NB4 (cell line): ENCODE measurements at regions not wholly inside any gene's neighbourhood (a gene's known extent, or its start where the extent isn't known, plus 50 kb on each side); places are given as distances from the start of the nearest gene placed in this dataset.
"Not testable (repeated sequence)": the region's sequence is repeated elsewhere in the genome, so short reads cannot be mapped to it uniquely, and the experiment has no call there.

Experiments
- DNase-seq: peaks from one replicate; pipeline ENCODE4 v3.0.0; 2010; ENCODE audit warnings: low read depth
- H3K4me3 ChIP-seq: one replicate; pipeline ENCODE4 v1.5.1; 2011; ENCODE audit warnings: mild to moderate bottlenecking, low read depth, low read length, moderate library complexity
- MYC ChIP-seq: IDR thresholded peaks from 2 replicates; pipeline ENCODE4 v1.6.1; 2011; ENCODE audit warnings: low read depth, low read length
- POLR2A ChIP-seq: IDR thresholded peaks from 2 replicates; pipeline ENCODE4 v1.6.1; 2011; ENCODE audit warnings: mild to moderate bottlenecking; ENCODE audit not compliant: insufficient read length; ENCODE audit errors: extremely low read depth
- TF ChIP-seq, protein P1 (sequence below): IDR thresholded peaks from 2 replicates; pipeline ENCODE4 v1.6.1; 2011; ENCODE audit warnings: low read depth, low read length
- TF ChIP-seq, protein P2 (sequence below): IDR thresholded peaks from one replicate; pipeline ENCODE4 v1.5.1; 2012; ENCODE audit warnings: low read depth, low read length

DNA sequence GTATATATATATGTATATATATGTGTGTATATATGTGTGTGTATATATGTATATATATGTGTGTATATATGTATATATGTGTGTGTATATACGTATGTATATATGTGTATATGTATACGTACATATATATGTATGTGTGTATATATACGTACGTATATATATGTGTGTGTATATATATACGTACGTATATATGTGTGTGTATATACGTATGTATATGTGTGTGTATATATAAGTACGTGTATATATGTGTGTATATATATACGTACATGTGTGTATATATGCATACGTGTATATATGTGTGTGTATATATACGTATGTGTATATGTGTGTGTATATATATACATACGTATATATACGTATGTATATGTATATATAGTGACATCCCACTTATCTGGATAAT, 154.4 kb downstream of the CDRT15L2 start:
- no peak for DNase-seq
- no peak for TF ChIP-seq POLR2A
- no peak for TF ChIP-seq MYC
- TF ChIP-seq, protein P1, sequence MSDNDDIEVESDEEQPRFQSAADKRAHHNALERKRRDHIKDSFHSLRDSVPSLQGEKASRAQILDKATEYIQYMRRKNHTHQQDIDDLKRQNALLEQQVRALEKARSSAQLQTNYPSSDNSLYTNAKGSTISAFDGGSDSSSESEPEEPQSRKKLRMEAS, result no peak
- TF ChIP-seq, protein P2, sequence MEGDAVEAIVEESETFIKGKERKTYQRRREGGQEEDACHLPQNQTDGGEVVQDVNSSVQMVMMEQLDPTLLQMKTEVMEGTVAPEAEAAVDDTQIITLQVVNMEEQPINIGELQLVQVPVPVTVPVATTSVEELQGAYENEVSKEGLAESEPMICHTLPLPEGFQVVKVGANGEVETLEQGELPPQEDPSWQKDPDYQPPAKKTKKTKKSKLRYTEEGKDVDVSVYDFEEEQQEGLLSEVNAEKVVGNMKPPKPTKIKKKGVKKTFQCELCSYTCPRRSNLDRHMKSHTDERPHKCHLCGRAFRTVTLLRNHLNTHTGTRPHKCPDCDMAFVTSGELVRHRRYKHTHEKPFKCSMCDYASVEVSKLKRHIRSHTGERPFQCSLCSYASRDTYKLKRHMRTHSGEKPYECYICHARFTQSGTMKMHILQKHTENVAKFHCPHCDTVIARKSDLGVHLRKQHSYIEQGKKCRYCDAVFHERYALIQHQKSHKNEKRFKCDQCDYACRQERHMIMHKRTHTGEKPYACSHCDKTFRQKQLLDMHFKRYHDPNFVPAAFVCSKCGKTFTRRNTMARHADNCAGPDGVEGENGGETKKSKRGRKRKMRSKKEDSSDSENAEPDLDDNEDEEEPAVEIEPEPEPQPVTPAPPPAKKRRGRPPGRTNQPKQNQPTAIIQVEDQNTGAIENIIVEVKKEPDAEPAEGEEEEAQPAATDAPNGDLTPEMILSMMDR, result no peak
- H3K4me3 ChIP-seq, result no peak overlapping the region

DNA sequence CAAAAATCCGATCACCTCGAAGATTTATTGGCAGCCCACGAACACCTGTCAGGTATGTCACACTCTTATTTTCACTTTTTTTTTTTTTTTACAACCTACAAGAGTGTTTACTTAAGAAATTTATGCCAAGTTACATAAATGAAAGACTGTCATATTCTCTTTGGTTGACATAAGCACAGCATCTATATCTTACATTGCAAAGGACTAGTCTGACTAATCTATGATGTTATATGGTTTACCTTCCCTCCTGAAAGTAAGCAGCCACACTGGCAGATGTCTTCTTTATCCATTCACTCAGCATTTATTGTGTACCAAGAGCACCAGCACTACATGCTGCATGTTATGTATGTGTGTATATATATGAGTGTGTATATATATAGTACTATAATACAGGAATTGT, 156.3 kb downstream of the CDRT15L2 start:
- H3K4me3 ChIP-seq, result no peak overlapping the region
- DNase-seq, result no peak
- TF ChIP-seq, protein P2, result no peak
- no peak for TF ChIP-seq POLR2A
- no peak for TF ChIP-seq MYC
- TF ChIP-seq, protein P1, result no peak

DNA sequence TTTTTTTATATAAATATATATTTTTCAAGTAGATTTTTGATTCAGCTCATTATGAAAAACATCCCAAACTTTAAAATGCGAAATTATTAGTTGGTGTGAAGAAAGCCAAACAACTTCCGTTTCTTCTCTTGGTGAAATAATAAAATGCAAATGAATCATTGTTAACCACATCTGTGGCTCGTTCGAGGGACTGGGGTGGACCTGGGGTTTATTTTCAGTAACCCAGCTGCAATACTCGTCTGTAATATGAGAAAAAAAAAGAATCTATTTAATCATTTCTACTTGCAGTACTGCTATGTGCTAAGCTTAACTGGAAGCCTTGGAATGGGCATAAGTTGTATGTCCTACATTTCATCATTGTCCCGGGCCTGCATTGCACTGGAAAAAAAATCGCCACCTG, 158.1 kb downstream of the CDRT15L2 start:
- not testable (repeated sequence) for H3K4me3 ChIP-seq, DNase-seq

DNA sequence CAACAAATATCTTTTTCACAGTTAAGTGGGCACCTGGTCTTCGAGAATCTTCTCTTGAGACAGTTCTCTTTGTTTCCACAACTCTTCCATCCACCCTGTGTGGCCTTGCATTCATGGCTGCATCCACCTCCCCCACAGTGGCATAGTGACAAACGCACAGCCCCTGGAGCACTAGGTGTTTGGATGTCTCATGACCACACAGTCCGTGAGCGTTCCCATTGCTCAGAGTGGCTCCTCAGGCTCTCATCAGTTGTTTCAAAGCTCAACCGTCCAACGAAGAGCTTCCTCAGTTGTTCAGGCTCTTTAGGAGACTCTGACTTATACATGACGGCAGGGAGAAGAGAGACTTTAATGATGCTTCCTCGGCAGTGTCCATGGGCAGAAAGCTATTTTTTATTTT, 191.6 kb downstream of the CDRT15L2 start:
- H3K4me3 ChIP-seq, result no peak overlapping the region
- DNase-seq, result no peak
- TF ChIP-seq MYC (no peak), POLR2A (no peak)
- TF ChIP-seq, protein P1, result no peak
- TF ChIP-seq, protein P2, result no peak

DNA sequence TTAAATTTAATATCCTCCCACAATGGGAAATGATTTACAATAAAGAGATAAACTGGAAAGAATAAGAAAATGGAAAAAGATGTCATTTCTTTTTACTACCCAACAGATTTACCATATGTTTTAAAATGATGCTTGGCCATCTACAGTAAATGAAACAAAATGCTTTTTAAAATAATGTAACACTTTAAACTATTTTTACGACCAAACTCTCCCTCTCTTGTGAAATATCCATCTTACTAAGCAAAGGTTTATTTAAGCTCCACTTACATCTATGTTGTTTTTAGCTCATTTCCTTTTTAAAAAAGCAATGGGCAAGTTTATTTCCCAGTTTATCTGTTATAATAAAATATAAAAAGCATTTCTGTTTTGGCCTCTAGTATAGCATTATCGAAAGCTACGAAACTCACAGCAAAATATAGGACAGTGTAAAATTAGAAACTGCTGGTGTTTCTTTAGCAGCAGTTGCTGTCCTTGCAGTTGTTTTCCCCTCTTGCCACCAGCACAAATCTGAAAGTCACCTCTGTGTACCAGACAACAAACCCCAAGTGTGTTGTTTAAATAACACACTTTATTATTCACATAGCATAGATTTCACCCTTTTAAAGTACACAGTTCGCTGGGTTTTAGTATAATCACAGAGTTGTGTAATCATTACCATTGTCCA, 195.1 kb downstream of the CDRT15L2 start:
- DNase-seq, result no peak
- H3K4me3 ChIP-seq, result no peak overlapping the region
- TF ChIP-seq, protein P2, result no peak
- TF ChIP-seq, protein P1, result no peak
- TF ChIP-seq POLR2A, result no peak
- TF ChIP-seq MYC, result no peak

DNA sequence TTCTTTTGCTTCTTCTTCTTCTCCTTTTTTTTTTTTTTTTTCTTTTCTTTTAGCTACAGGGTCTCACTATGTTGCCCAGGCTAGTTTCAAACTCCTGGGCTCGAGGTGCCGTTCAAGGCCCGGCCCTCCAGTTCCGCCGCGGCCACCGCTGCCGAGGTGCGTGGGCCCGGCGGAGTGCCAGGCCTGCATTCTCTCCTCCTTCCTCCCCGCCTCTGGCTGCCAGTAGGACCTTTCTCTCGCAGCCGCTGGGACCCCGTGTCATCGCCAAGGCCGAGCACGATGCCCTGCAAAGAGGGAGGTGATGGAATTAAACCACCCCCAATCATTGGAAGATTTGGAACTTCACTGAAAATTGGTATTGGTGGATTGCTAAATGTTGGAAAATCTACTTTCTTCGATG, 195.8 kb downstream of the CDRT15L2 start:
- H3K4me3 ChIP-seq, result no peak overlapping the region
- DNase-seq, result no peak
- TF ChIP-seq POLR2A (no peak), MYC (no peak)
- TF ChIP-seq, protein P1, result no peak
- TF ChIP-seq, protein P2, result no peak
